ENCODE measurements at regions not wholly inside any gene's neighbourhood (a gene's known extent, or its start where the extent isn't known, plus 50 kb on each side); places are given as distances from the start of the nearest gene placed in this dataset.

DNA sequence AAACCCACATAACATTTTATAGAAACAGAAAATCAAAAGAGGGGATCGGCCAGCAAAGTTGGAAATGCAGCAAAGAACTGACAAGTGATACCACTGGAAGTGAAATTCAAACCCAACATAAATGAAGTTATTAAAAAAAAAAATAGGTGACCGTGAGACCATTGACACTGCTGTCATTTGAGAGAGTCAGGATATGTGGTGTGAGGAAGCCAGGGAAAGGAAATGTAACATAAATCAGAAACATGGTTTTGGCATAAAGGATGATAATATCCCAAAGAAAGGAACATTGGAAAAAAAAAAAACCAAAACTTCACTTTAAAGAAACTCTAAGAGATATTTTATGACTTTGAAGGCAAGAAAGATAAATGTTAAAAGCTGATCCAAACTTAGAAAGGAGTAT lies 312.4 kb upstream of the PIK3R1 start:
- H3K27ac ChIP-seq (ENCODE audit: extremely low read depth, low read depth, low read length) = no peak overlapping the region
- ChIA-PET CTCF (interaction anchor here (0.6 to 0.7 kb wide), 2 partner anchors 57 to 364 kb away, joined by 3 to 4 read pairs; no protein-coding TSS in a partner anchor), POLR2A (no interaction called here)
- TF ChIP-seq ZNF19 (tag by site-specific recombination; IDR thresholded peaks at IDR 0.05; ENCODE audit: low read depth) = no peak
- no peak for TF ChIP-seq KLF1 (tag by site-specific recombination; IDR thresholded peaks at IDR 0.05)
- no peak overlapping the region for H3K4me3 ChIP-seq (ENCODE audit: low read depth, low read length)
- no peaks in the 10 kb centered on the region for H3K9me3 ChIP-seq (ENCODE audit: control insufficient read depth, insufficient read depth, low read depth, low read length)
- no peaks in the 10 kb centered on the region for H3K36me3 ChIP-seq (ENCODE audit: control insufficient read depth in 2 of 2, insufficient read depth in 1 of 2, low read length in 2 of 2)
- no peaks in the 10 kb centered on the region for H3K4me1 ChIP-seq (ENCODE audit: control insufficient read depth, insufficient read depth, low read length)

DNA sequence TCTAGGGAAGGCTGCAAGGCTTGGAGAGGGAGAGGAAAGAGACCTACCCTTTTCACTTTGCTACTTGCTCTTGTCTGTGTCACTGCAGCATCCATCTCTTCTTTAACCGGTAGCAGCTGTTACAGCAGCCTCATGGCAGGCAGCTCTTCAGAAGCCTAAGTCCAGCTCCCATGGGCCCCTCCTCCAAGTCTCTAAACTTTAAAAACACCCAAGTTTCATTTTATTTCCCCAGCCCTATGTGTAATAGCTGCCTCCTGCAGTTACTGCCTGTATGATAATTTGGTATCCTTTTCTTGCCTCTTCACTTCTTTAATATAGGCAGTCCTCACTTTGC lies 313.1 kb upstream of the PIK3R1 start:
- H3K4me1 ChIP-seq (ENCODE audit: control insufficient read depth, insufficient read depth, low read length) = no peaks in the 10 kb centered on the region
- POLR2A ChIA-PET = no interaction called here
- no peak for TF ChIP-seq ZNF140 (tag by site-specific recombination; IDR thresholded peaks at IDR 0.05)
- TF ChIP-seq ZBTB17 (tag by site-specific recombination; IDR thresholded peaks at IDR 0.05) = no peak
- no peak for TF ChIP-seq BCL11A (tag by site-specific recombination; IDR thresholded peaks at IDR 0.05; ENCODE audit: low read depth)
- TF ChIP-seq GLIS2 (tag by site-specific recombination; IDR thresholded peaks at IDR 0.05) = no peak
- TF ChIP-seq, protein P1, sequence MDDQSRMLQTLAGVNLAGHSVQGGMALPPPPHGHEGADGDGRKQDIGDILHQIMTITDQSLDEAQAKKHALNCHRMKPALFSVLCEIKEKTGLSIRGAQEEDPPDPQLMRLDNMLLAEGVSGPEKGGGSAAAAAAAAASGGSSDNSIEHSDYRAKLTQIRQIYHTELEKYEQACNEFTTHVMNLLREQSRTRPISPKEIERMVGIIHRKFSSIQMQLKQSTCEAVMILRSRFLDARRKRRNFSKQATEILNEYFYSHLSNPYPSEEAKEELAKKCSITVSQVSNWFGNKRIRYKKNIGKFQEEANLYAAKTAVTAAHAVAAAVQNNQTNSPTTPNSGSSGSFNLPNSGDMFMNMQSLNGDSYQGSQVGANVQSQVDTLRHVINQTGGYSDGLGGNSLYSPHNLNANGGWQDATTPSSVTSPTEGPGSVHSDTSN (CRISPR knock-in tag; IDR thresholded peaks at IDR 0.05) = no peak
- no peaks in the 10 kb centered on the region for H3K9me3 ChIP-seq (ENCODE audit: control insufficient read depth, insufficient read depth, low read depth, low read length)
- H3K4me3 ChIP-seq (ENCODE audit: low read depth, low read length) = no peak overlapping the region
- H3K27ac ChIP-seq (ENCODE audit: extremely low read depth, low read depth, low read length) = no peak overlapping the region
- H3K36me3 ChIP-seq (ENCODE audit: control insufficient read depth in 2 of 2, insufficient read depth in 1 of 2, low read length in 2 of 2) = no peaks in the 10 kb centered on the region
- CTCF ChIA-PET = no interaction called here

DNA sequence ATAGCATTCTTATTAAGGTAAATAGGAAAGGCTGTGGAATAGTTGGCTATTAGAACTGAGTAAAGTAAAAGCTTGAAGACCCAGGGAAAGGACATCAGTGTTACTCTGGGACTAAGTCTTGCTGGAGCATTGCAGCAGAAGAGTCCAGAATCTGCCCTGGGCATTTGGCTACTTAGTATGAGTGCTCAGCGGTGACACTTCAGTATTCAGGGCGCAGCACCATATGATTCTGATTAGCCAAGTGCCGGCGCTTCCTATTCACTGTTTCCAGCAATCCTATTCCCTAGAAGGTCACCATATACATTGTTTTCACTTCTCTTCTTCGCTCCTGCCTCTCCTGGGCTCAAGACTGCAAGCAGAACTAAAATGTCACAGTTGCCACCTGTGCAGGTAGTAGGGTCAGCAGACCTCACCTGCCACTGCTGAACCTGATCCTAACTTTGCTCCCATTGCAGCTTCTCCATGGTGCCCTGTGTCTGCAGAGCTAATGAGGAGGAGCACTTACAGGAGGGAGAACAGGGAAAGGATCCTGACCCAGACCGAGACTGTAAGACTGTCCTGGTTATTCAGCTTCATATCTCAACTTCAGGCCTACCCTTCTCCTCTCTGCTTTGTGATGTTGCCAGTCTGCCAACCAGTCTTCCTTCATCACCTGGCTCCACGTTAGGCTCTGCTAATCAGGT lies 313.6 kb upstream of the PIK3R1 start:
- Histone ChIP-seq H3K4me3 (ENCODE audit: low read depth, low read length) (no peak overlapping the region), H3K36me3 (ENCODE audit: control insufficient read depth in 2 of 2, insufficient read depth in 1 of 2, low read length in 2 of 2) (no peaks in the 10 kb centered on the region), H3K27ac (ENCODE audit: extremely low read depth, low read depth, low read length) (no peak overlapping the region), H3K9me3 (ENCODE audit: control insufficient read depth, insufficient read depth, low read depth, low read length) (no peaks in the 10 kb centered on the region), H3K4me1 (ENCODE audit: control insufficient read depth, insufficient read depth, low read length) (no peaks in the 10 kb centered on the region)
- ChIA-PET POLR2A (no interaction called here), CTCF (interaction anchor here (1.3 kb wide), 1 partner anchor 656 kb away, joined by 4 read pairs; no protein-coding TSS in a partner anchor)
- TF ChIP-seq ZNF366 (tag by site-specific recombination; conservative IDR thresholded peaks at IDR 0.05) = no peak
- TF ChIP-seq ZNF221 (tag by site-specific recombination; IDR thresholded peaks at IDR 0.05; ENCODE audit: borderline replicate concordance) = no peak
- TF ChIP-seq KLF7 (tag by site-specific recombination; IDR thresholded peaks at IDR 0.05; ENCODE audit: borderline replicate concordance) = no peak
- no peak for TF ChIP-seq FEZF1 (tag by site-specific recombination; IDR thresholded peaks at IDR 0.05)
- TF ChIP-seq ZNF561 (tag by site-specific recombination; IDR thresholded peaks at IDR 0.05; ENCODE audit: borderline replicate concordance) = no peak
- no peak for TF ChIP-seq KLF9 (tag by site-specific recombination; IDR thresholded peaks at IDR 0.05; ENCODE audit: low read depth)
- no peak for TF ChIP-seq ZNF2 (tag by site-specific recombination; IDR thresholded peaks at IDR 0.05)
- no peak for TF ChIP-seq ZNF248 (tag by site-specific recombination; IDR thresholded peaks at IDR 0.05)
- TF ChIP-seq, protein P2, sequence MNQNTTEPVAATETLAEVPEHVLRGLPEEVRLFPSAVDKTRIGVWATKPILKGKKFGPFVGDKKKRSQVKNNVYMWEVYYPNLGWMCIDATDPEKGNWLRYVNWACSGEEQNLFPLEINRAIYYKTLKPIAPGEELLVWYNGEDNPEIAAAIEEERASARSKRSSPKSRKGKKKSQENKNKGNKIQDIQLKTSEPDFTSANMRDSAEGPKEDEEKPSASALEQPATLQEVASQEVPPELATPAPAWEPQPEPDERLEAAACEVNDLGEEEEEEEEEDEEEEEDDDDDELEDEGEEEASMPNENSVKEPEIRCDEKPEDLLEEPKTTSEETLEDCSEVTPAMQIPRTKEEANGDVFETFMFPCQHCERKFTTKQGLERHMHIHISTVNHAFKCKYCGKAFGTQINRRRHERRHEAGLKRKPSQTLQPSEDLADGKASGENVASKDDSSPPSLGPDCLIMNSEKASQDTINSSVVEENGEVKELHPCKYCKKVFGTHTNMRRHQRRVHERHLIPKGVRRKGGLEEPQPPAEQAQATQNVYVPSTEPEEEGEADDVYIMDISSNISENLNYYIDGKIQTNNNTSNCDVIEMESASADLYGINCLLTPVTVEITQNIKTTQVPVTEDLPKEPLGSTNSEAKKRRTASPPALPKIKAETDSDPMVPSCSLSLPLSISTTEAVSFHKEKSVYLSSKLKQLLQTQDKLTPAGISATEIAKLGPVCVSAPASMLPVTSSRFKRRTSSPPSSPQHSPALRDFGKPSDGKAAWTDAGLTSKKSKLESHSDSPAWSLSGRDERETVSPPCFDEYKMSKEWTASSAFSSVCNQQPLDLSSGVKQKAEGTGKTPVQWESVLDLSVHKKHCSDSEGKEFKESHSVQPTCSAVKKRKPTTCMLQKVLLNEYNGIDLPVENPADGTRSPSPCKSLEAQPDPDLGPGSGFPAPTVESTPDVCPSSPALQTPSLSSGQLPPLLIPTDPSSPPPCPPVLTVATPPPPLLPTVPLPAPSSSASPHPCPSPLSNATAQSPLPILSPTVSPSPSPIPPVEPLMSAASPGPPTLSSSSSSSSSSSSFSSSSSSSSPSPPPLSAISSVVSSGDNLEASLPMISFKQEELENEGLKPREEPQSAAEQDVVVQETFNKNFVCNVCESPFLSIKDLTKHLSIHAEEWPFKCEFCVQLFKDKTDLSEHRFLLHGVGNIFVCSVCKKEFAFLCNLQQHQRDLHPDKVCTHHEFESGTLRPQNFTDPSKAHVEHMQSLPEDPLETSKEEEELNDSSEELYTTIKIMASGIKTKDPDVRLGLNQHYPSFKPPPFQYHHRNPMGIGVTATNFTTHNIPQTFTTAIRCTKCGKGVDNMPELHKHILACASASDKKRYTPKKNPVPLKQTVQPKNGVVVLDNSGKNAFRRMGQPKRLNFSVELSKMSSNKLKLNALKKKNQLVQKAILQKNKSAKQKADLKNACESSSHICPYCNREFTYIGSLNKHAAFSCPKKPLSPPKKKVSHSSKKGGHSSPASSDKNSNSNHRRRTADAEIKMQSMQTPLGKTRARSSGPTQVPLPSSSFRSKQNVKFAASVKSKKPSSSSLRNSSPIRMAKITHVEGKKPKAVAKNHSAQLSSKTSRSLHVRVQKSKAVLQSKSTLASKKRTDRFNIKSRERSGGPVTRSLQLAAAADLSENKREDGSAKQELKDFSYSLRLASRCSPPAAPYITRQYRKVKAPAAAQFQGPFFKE (tag by site-specific recombination; IDR thresholded peaks at IDR 0.05; ENCODE audit: borderline replicate concordance) = no peak
- TF ChIP-seq, protein P3, sequence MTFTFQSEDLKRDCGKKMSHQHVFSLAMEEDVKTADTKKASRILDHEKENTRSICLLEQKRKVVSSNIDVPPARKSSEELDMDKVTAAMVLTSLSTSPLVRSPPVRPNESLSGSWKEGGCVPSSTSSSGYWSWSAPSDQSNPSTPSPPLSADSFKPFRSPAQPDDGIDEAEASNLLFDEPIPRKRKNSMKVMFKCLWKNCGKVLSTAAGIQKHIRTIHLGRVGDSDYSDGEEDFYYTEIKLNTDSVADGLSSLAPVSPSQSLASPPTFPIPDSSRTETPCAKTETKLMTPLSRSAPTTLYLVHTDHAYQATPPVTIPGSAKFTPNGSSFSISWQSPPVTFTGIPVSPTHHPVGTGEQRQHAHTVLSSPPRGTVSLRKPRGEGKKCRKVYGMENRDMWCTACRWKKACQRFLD (tag by site-specific recombination; IDR thresholded peaks at IDR 0.05) = no peak
- no peak for TF ChIP-seq ZNF560 (tag by site-specific recombination; IDR thresholded peaks at IDR 0.05; ENCODE audit: borderline replicate concordance)
- no peak for TF ChIP-seq GLIS2 (tag by site-specific recombination; IDR thresholded peaks at IDR 0.05)
- TF ChIP-seq, protein P4, sequence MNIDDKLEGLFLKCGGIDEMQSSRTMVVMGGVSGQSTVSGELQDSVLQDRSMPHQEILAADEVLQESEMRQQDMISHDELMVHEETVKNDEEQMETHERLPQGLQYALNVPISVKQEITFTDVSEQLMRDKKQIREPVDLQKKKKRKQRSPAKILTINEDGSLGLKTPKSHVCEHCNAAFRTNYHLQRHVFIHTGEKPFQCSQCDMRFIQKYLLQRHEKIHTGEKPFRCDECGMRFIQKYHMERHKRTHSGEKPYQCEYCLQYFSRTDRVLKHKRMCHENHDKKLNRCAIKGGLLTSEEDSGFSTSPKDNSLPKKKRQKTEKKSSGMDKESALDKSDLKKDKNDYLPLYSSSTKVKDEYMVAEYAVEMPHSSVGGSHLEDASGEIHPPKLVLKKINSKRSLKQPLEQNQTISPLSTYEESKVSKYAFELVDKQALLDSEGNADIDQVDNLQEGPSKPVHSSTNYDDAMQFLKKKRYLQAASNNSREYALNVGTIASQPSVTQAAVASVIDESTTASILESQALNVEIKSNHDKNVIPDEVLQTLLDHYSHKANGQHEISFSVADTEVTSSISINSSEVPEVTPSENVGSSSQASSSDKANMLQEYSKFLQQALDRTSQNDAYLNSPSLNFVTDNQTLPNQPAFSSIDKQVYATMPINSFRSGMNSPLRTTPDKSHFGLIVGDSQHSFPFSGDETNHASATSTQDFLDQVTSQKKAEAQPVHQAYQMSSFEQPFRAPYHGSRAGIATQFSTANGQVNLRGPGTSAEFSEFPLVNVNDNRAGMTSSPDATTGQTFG (tag by site-specific recombination; IDR thresholded peaks at IDR 0.05; ENCODE audit: borderline replicate concordance) = no peak

All from HEK293 (cell line).